ENCODE measurements at regions not wholly inside any gene's neighbourhood (a gene's known extent, or its start where the extent isn't known, plus 50 kb on each side); places are given as distances from the start of the nearest gene placed in this dataset.

- no peak for DNase-seq (ENCODE audit: low spot score)
- Histone ChIP-seq H3K4me1 (ENCODE audit: control insufficient read depth in 4 of 4, insufficient read depth in 4 of 4, low read length in 3 of 4) (no peaks in the 10 kb centered on the region), H3K9me3 (ENCODE audit: control insufficient read depth in 4 of 4, low read length in 3 of 4) (no peaks in the 10 kb centered on the region), H3K4me3 (ENCODE audit: low read depth in 1 of 3, low read length in 3 of 3) (no peak overlapping the region), H3K27ac (ENCODE audit: low read depth in 1 of 2, low read length in 2 of 2) (no peak overlapping the region), H3K9ac (ENCODE audit: low read depth in 1 of 2, low read length in 2 of 2) (no peak overlapping the region), H3K36me3 (ENCODE audit: control insufficient read depth in 4 of 4, insufficient read depth in 3 of 4, low read depth in 1 of 4, low read length in 3 of 4) (no peaks in the 10 kb centered on the region), H3K27me3 (ENCODE audit: control insufficient read depth in 4 of 4, insufficient read depth in 4 of 4, low read length in 3 of 4) (no peaks in the 10 kb centered on the region)
- WGBS = 74% methylated on average over 4 of the region's 4 CpGs
- TF ChIP-seq YY1 (IDR thresholded peaks at IDR 0.05) (no peak), JUND (IDR thresholded peaks at IDR 0.05) (no peak), ZBTB33 (IDR thresholded peaks at IDR 0.05) (no peak), RAD21 (IDR thresholded peaks at IDR 0.05) (no peak), RXRA (IDR thresholded peaks at IDR 0.05) (no peak), FOXA1 (IDR thresholded peaks at IDR 0.05) (no peak), SP1 (IDR thresholded peaks at IDR 0.05) (no peak), GABPA (IDR thresholded peaks at IDR 0.05 in 1 of 2, conservative IDR thresholded peaks at IDR 0.05 in 1 of 2) (no peak), NR2F2 (IDR thresholded peaks at IDR 0.05) (no peak), FOXA2 (IDR thresholded peaks at IDR 0.05) (no peak), CTCF (IDR thresholded peaks at IDR 0.05; ENCODE audit: low read depth, low read length, missing input control) (no peak), REST (IDR thresholded peaks at IDR 0.05) (no peak), HNF4G (IDR thresholded peaks at IDR 0.05) (no peak), EGR1 (IDR thresholded peaks at IDR 0.05; ENCODE audit: low read depth in 2 of 2) (no peak), MAX (IDR thresholded peaks at IDR 0.05) (no peak), HNF4A (conservative IDR thresholded peaks at IDR 0.05) (no peak), TAF1 (conservative IDR thresholded peaks at IDR 0.05) (no peak), ATF3 (IDR thresholded peaks at IDR 0.05) (no peak)
Measured at GRCh38 chr7:49596701-49597491, 176.5 kb upstream of the VWC2 start.

All from liver (tissue), 8 donors.